HCEC 1CT (cell line): ENCODE measurements at regions not wholly inside any gene's neighbourhood (a gene's known extent, or its start where the extent isn't known, plus 50 kb on each side); places are given as distances from the start of the nearest gene placed in this dataset.
"Not testable (repeated sequence)": the region's sequence is repeated elsewhere in the genome, so short reads cannot be mapped to it uniquely, and the experiment has no call there.

Experiments
- DNase-seq: peaks from one replicate; pipeline ENCODE4 v3.0.0-alpha.2; 2017

GRCh38 chr1:168490306-168490705 is 53.5 kb downstream of the XCL2 start:
- no peak for DNase-seq

- DNase-seq = peak; percentile 52
These were observed 55.7 kb downstream of the XCL2 start for GRCh38 chr1:168488138-168488537.

GRCh38 chr1:168486820-168487219 is 57.0 kb downstream of the XCL2 start:
- not testable (repeated sequence) for DNase-seq

- no peak for DNase-seq
These were observed 58.7 kb downstream of the XCL2 start for GRCh38 chr1:168485048-168485447.

- DNase-seq = no peak
These were observed 59.7 kb downstream of the XCL2 start for GRCh38 chr1:168484083-168484482.

GRCh38 chr1:168483539-168483938 is 60.3 kb downstream of the XCL2 start:
- DNase-seq = peak; percentile 92

- no peak for DNase-seq
These were observed 61.7 kb downstream of the XCL2 start for GRCh38 chr1:168482106-168482505.

- DNase-seq = no peak
These were observed 62.2 kb downstream of the XCL2 start for GRCh38 chr1:168481586-168481985.

- DNase-seq = no peak
These were observed 62.8 kb downstream of the XCL2 start for GRCh38 chr1:168480997-168481396.

GRCh38 chr1:168477792-168478191 is 66.0 kb downstream of the XCL2 start:
- DNase-seq = no peak

GRCh38 chr1:168476588-168477385 is 67.0 kb downstream of the XCL2 start:
- no peak for DNase-seq

- no peak for DNase-seq
These were observed 69.5 kb downstream of the XCL2 start for GRCh38 chr1:168474322-168474721.

- DNase-seq = no peak
These were observed 70.7 kb downstream of the XCL2 start for GRCh38 chr1:168473126-168473525.

GRCh38 chr1:168472223-168472622 is 71.6 kb downstream of the XCL2 start:
- DNase-seq = no peak

- peak; percentile 92 for DNase-seq
These were observed 72.8 kb downstream of the XCL2 start for GRCh38 chr1:168470901-168471431.

- peak; percentile 82 for DNase-seq
These were observed 74.1 kb downstream of the XCL2 start for GRCh38 chr1:168469690-168470089.

GRCh38 chr1:168468822-168469221 is 75.0 kb downstream of the XCL2 start:
- no peak for DNase-seq

- no peak for DNase-seq
These were observed 75.6 kb downstream of the XCL2 start for GRCh38 chr1:168468042-168468809.

- DNase-seq = no peak
These were observed 76.3 kb downstream of the XCL2 start for GRCh38 chr1:168467452-168467851.

GRCh38 chr1:168466714-168467131 is 77.1 kb downstream of the XCL2 start:
- no peak for DNase-seq

GRCh38 chr1:168466092-168466713 is 77.6 kb downstream of the XCL2 start:
- DNase-seq = no peak

GRCh38 chr1:168461108-168461507 is 82.7 kb downstream of the XCL2 start:
- DNase-seq = not testable (repeated sequence)

- DNase-seq = not testable (repeated sequence)
These were observed 86.5 kb downstream of the XCL2 start for GRCh38 chr1:168457296-168457695.
